ENCODE measurements at regions not wholly inside any gene's neighbourhood (a gene's known extent, or its start where the extent isn't known, plus 50 kb on each side); places are given as distances from the start of the nearest gene placed in this dataset.

DNA sequence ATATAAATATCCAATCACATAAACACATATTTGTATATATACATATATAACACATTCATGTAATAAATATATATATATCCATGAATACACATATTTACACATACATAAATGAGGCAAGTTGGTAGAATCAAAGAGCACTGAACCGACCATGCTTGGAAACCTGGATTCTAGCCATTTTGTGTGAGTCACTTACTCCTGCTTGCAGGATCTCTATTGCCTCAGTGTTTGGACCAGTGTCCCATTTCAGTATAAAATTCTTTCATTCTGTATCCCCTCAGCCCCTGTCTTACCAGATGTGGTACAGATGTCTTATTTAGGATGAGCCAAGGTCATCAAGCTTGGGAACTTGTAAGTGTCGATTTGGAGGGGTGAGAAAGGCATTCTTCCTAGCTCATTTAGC, 391.4 kb upstream of the FRG2C start:
- no peak for TF ChIP-seq ESRRG (CRISPR knock-in tag; IDR thresholded peaks at IDR 0.05)
- TF ChIP-seq ISL1 (CRISPR knock-in tag; IDR thresholded peaks at IDR 0.05): no peak
- TF ChIP-seq CREB5 (CRISPR knock-in tag; IDR thresholded peaks at IDR 0.05; ENCODE audit: low read depth): no peak
- TF ChIP-seq GLIS3 (CRISPR knock-in tag; IDR thresholded peaks at IDR 0.05): no peak

Data from SK-N-SH treated with all-trans-retinoic acid at 6 μM for 48 hours (cell line).